DOHH2 (cell line): ENCODE measurements at regions not wholly inside any gene's neighbourhood (a gene's known extent, or its start where the extent isn't known, plus 50 kb on each side); places are given as distances from the start of the nearest gene placed in this dataset.

ENCODE experiments used
- H3F3A ChIP-seq: fragments of 200-600 bp; sonication (generic), shearing (Covaris generic); 2 replicates; pipeline ENCODE4 v1.6.0; 2016; ENCODE audit warnings: antibody characterized with exemption, mild to moderate bottlenecking; ENCODE audit not compliant: control insufficient read depth, insufficient read depth
- H3K27ac ChIP-seq: fragments of 200-600 bp; sonication (generic); 2 replicates; pipeline ENCODE4 v1.5.1; 2014; ENCODE audit warnings: low read depth, mild to moderate bottlenecking, low read length, moderate library complexity
- H3K27me3 ChIP-seq: fragments of 200-600 bp; sonication (generic); 2 replicates; pipeline ENCODE4 v1.6.1; 2014; ENCODE audit warnings: mild to moderate bottlenecking, low read length, mixed read lengths; ENCODE audit not compliant: control insufficient read depth
- H3K36me3 ChIP-seq: fragments of 200-600 bp; sonication (generic); 2 replicates; pipeline ENCODE4 v1.6.1; 2014; ENCODE audit warnings: mild to moderate bottlenecking, low read length, moderate library complexity, mixed read lengths; ENCODE audit not compliant: control insufficient read depth
- H3K4me1 ChIP-seq: fragments of 200-600 bp; sonication (generic); 2 replicates; pipeline ENCODE4 v1.6.1; 2014; ENCODE audit warnings: mild to moderate bottlenecking, low read length, mixed read lengths; ENCODE audit not compliant: control insufficient read depth
- H3K4me2 ChIP-seq: fragments of 200-600 bp; sonication (generic); 2 replicates; pipeline ENCODE4 v1.6.0; 2014; ENCODE audit warnings: mild to moderate bottlenecking, low read length, moderate library complexity
- H3K4me3 ChIP-seq: fragments of 200-600 bp; sonication (generic); 2 replicates; pipeline ENCODE4 v1.5.1; 2014; ENCODE audit warnings: mild to moderate bottlenecking, low read length, mixed read lengths
- H3K79me2 ChIP-seq: fragments of 200-600 bp; sonication (generic); 2 replicates; pipeline ENCODE4 v1.6.1; 2014; ENCODE audit warnings: mild to moderate bottlenecking, low read length, mixed read lengths; ENCODE audit not compliant: control insufficient read depth
- H3K9me2 ChIP-seq: fragments of 200-600 bp; sonication (generic); replicated peaks from 2 replicates; pipeline ENCODE4 v1.6.1; 2014; ENCODE audit warnings: mild to moderate bottlenecking, low read length, mixed read lengths; ENCODE audit not compliant: control insufficient read depth
- H3K9me3 ChIP-seq: fragments of 200-600 bp; sonication (generic); 2 replicates; pipeline ENCODE4 v1.6.1; 2014; ENCODE audit warnings: antibody characterized with exemption, low read length, mixed read lengths; ENCODE audit not compliant: control insufficient read depth, insufficient read depth
- H4K20me1 ChIP-seq: fragments of 200-600 bp; sonication (generic); 2 replicates; pipeline ENCODE4 v1.6.0; 2014; ENCODE audit warnings: low read depth, mild to moderate bottlenecking, antibody characterized with exemption, low read length, moderate library complexity; ENCODE audit not compliant: control insufficient read depth, insufficient read depth
- EZH2phosphoT487 ChIP-seq: fragments of 200-600 bp; sonication (generic); IDR thresholded peaks from 2 replicates; pipeline ENCODE4 v1.6.1; 2017; ENCODE audit warnings: borderline replicate concordance, mild to moderate bottlenecking, antibody characterized with exemption, low read length, moderate library complexity, mixed read lengths
- TF ChIP-seq, protein P1 (sequence below): fragments of 200-600 bp; sonication (generic); IDR thresholded peaks from one replicate; pipeline ENCODE4 v1.5.1; 2014; ENCODE audit warnings: antibody characterized with exemption, mild to moderate bottlenecking, low read depth, low read length; ENCODE audit not compliant: poor library complexity, severe bottlenecking

GRCh38 chr6:157727629-157728182, 95.3 kb upstream of the SNX9 start:
- H4K20me1 ChIP-seq = no peaks in the 10 kb centered on the region
- no peaks in the 10 kb centered on the region for H3K79me2 ChIP-seq
- H3K4me3 ChIP-seq = no peak overlapping the region
- H3F3A ChIP-seq = no peaks in the 10 kb centered on the region
- H3K9me3 ChIP-seq = no peaks in the 10 kb centered on the region
- peaks cover 13% of the 10 kb centered on the region for H3K27me3 ChIP-seq
- H3K36me3 ChIP-seq = no peaks in the 10 kb centered on the region
- TF ChIP-seq EZH2phosphoT487 = no peak
- TF ChIP-seq, protein P1, sequence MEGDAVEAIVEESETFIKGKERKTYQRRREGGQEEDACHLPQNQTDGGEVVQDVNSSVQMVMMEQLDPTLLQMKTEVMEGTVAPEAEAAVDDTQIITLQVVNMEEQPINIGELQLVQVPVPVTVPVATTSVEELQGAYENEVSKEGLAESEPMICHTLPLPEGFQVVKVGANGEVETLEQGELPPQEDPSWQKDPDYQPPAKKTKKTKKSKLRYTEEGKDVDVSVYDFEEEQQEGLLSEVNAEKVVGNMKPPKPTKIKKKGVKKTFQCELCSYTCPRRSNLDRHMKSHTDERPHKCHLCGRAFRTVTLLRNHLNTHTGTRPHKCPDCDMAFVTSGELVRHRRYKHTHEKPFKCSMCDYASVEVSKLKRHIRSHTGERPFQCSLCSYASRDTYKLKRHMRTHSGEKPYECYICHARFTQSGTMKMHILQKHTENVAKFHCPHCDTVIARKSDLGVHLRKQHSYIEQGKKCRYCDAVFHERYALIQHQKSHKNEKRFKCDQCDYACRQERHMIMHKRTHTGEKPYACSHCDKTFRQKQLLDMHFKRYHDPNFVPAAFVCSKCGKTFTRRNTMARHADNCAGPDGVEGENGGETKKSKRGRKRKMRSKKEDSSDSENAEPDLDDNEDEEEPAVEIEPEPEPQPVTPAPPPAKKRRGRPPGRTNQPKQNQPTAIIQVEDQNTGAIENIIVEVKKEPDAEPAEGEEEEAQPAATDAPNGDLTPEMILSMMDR = no peak
- no peak overlapping the region for H3K4me2 ChIP-seq
- H3K9me2 ChIP-seq = no peaks in the 10 kb centered on the region
- no peak overlapping the region for H3K27ac ChIP-seq
- no peaks in the 10 kb centered on the region for H3K4me1 ChIP-seq

GRCh38 chr6:157728183-157728881, 94.7 kb upstream of the SNX9 start:
- H3K4me1 ChIP-seq = no peaks in the 10 kb centered on the region
- H3K27ac ChIP-seq = no peak overlapping the region
- no peaks in the 10 kb centered on the region for H3K9me2 ChIP-seq

GRCh38 chr6:157731221-157731620, 91.8 kb upstream of the SNX9 start:
- H3K4me1 ChIP-seq = no peaks in the 10 kb centered on the region
- H3K9me3 ChIP-seq = no peaks in the 10 kb centered on the region
- H3K9me2 ChIP-seq = no peaks in the 10 kb centered on the region
- no peaks in the 10 kb centered on the region; the same call in 1 of the 2 replicates for H3K27me3 ChIP-seq
- no peaks in the 10 kb centered on the region for H4K20me1 ChIP-seq
- no peaks in the 10 kb centered on the region for H3K36me3 ChIP-seq
- no peak overlapping the region for H3K4me3 ChIP-seq
- TF ChIP-seq, protein P1 = no peak
- no peak for TF ChIP-seq EZH2phosphoT487
- H3F3A ChIP-seq = no peaks in the 10 kb centered on the region
- H3K4me2 ChIP-seq = no peak overlapping the region
- no peaks in the 10 kb centered on the region for H3K79me2 ChIP-seq
- no peak overlapping the region for H3K27ac ChIP-seq

More at GRCh38 chr6:157728183-157728881, 94.7 kb upstream of the SNX9 start:
- Histone ChIP-seq H3K79me2 (no peaks in the 10 kb centered on the region), H3K36me3 (no peaks in the 10 kb centered on the region), H3K9me3 (no peaks in the 10 kb centered on the region), H3K27me3 (peaks cover 10% of the 10 kb centered on the region), H3F3A (no peaks in the 10 kb centered on the region), H3K4me3 (no peak overlapping the region), H3K4me2 (no peak overlapping the region), H4K20me1 (no peaks in the 10 kb centered on the region)
- TF ChIP-seq EZH2phosphoT487 = no peak
- TF ChIP-seq, protein P1 = no peak
